H9 (cell line): ENCODE measurements at regions not wholly inside any gene's neighbourhood (a gene's known extent, or its start where the extent isn't known, plus 50 kb on each side); places are given as distances from the start of the nearest gene placed in this dataset.

Experiments
- DNase-seq: peaks from one replicate; pipeline ENCODE4 v3.0.0-alpha.2; 2017
- H2AFZ ChIP-seq: one replicate; pipeline ENCODE4 v1.6.1; 2013; ENCODE audit warnings: mild to moderate bottlenecking, low read length, control low read depth, moderate library complexity
- H2AK5ac ChIP-seq: 2 replicates; pipeline ENCODE4 v1.6.1; 2013; ENCODE audit warnings: low read length, control low read depth, mixed read lengths; ENCODE audit not compliant: insufficient read length
- H2BK120ac ChIP-seq: one replicate; pipeline ENCODE4 v1.6.1; 2013; ENCODE audit warnings: low read depth, mild to moderate bottlenecking, low read length, control low read depth, inconsistent platforms; ENCODE audit not compliant: poor library complexity, severe bottlenecking
- H2BK12ac ChIP-seq: 2 replicates; pipeline ENCODE4 v1.6.1; 2013; ENCODE audit warnings: low read length, control low read depth, mixed read lengths, low read depth; ENCODE audit not compliant: insufficient read length
- H2BK15ac ChIP-seq: 2 replicates; pipeline ENCODE4 v1.6.1; 2013; ENCODE audit warnings: low read depth, low read length, control low read depth
- H2BK20ac ChIP-seq: one replicate; pipeline ENCODE4 v1.6.1; 2013; ENCODE audit warnings: low read depth, mild to moderate bottlenecking, low read length, control low read depth, inconsistent platforms; ENCODE audit not compliant: poor library complexity, severe bottlenecking
- H2BK5ac ChIP-seq: 2 replicates; pipeline ENCODE4 v1.6.1; 2013; ENCODE audit warnings: low read length, control low read depth, mixed read lengths; ENCODE audit not compliant: insufficient read length
- H3K14ac ChIP-seq: 2 replicates; pipeline ENCODE4 v1.6.1; 2013; ENCODE audit warnings: low read length, control low read depth; ENCODE audit not compliant: insufficient read depth
- H3K18ac ChIP-seq: 2 replicates; pipeline ENCODE4 v1.6.1; 2013; ENCODE audit warnings: low read depth, mild to moderate bottlenecking, mixed read lengths, low read length, control low read depth; ENCODE audit not compliant: insufficient read length
- H3K23ac ChIP-seq: 2 replicates; pipeline ENCODE4 v1.6.1; 2013; ENCODE audit warnings: low read length, control low read depth, mixed read lengths, low read depth; ENCODE audit not compliant: insufficient read length
- H3K23me2 ChIP-seq: 2 replicates; pipeline ENCODE4 v1.6.1; 2013; ENCODE audit warnings: low read depth, mild to moderate bottlenecking, mixed read lengths, low read length, control low read depth; ENCODE audit not compliant: insufficient read length, poor library complexity, severe bottlenecking
- H3K27ac ChIP-seq: 2 replicates; pipeline ENCODE4 v1.5.1; 2013; ENCODE audit warnings: low read length, control low read depth, mixed read lengths, low read depth; ENCODE audit not compliant: insufficient read length
- H3K27me3 ChIP-seq: 2 replicates; pipeline ENCODE4 v1.6.1; 2013; ENCODE audit warnings: low read length, control low read depth, inconsistent platforms; ENCODE audit not compliant: insufficient read depth
- H3K4ac ChIP-seq: 2 replicates; pipeline ENCODE4 v1.6.1; 2013; ENCODE audit warnings: low read depth, mild to moderate bottlenecking, control low read depth, inconsistent platforms, low read length, moderate library complexity
- H3K4me1 ChIP-seq: 2 replicates; pipeline ENCODE4 v1.6.1; 2013; ENCODE audit warnings: low read length, control low read depth, inconsistent platforms; ENCODE audit not compliant: insufficient read depth
- H3K4me2 ChIP-seq: 2 replicates; pipeline ENCODE4 v1.6.1; 2013; ENCODE audit warnings: low read length, control low read depth, mixed read lengths; ENCODE audit not compliant: insufficient read length, insufficient read depth
- H3K56ac ChIP-seq: 2 replicates; pipeline ENCODE4 v1.6.1; 2013; ENCODE audit warnings: low read depth, mild to moderate bottlenecking, mixed read lengths, low read length, control low read depth; ENCODE audit not compliant: insufficient read length
- H3K79me1 ChIP-seq: 2 replicates; pipeline ENCODE4 v1.6.1; 2013; ENCODE audit warnings: low read depth, mild to moderate bottlenecking, moderate library complexity, low read length, control low read depth, inconsistent platforms; ENCODE audit not compliant: insufficient read depth, poor library complexity, severe bottlenecking
- H3K79me2 ChIP-seq: 2 replicates; pipeline ENCODE4 v1.6.1; 2013; ENCODE audit warnings: low read length, control low read depth, inconsistent platforms; ENCODE audit not compliant: insufficient read depth
- H3K9ac ChIP-seq: 2 replicates; pipeline ENCODE4 v1.6.1; 2013; ENCODE audit warnings: low read length, control low read depth, mixed read lengths; ENCODE audit not compliant: insufficient read length; ENCODE audit errors: extremely low read depth
- H3K9me3 ChIP-seq: one replicate; pipeline ENCODE4 v1.6.1; 2013; ENCODE audit warnings: low read depth, low read length, inconsistent platforms; ENCODE audit not compliant: control insufficient read depth
- H3T11ph ChIP-seq: one replicate; pipeline ENCODE4 v1.6.1; 2013; ENCODE audit warnings: mild to moderate bottlenecking, low read length, control low read depth, inconsistent platforms
- H4K20me1 ChIP-seq: one replicate; pipeline ENCODE4 v1.6.1; 2013; ENCODE audit not compliant: control insufficient read depth, insufficient read length, insufficient read depth
- H4K5ac ChIP-seq: 2 replicates; pipeline ENCODE4 v1.6.1; 2013; ENCODE audit warnings: low read depth, mild to moderate bottlenecking, mixed read lengths, low read length, control low read depth; ENCODE audit not compliant: insufficient read length
- H4K8ac ChIP-seq: replicated peaks from 2 replicates; pipeline ENCODE4 v1.6.1; 2013; ENCODE audit warnings: low read length, control low read depth, mixed read lengths, low read depth; ENCODE audit not compliant: insufficient read length
- H4K91ac ChIP-seq: 2 replicates; pipeline ENCODE4 v1.6.1; 2013; ENCODE audit warnings: low read depth, mild to moderate bottlenecking, moderate library complexity, mixed read lengths, low read length, control low read depth; ENCODE audit not compliant: insufficient read length
- H3K27ac Mint-ChIP-seq, 3 experiments: 2 replicates in 2 of 3; 3 replicates in 1 of 3; pipeline ENCODE4 v1.8.0; 2020 to 2021; ENCODE audit warnings: mixed read lengths in 3 of 3, mild to moderate bottlenecking in 1 of 3, moderate library complexity in 1 of 3
- H3K27me3 Mint-ChIP-seq: 2 replicates; pipeline ENCODE4 v1.8.0; 2021; ENCODE audit warnings: low read depth, mild to moderate bottlenecking, moderate library complexity, mixed read lengths
- H3K36me3 Mint-ChIP-seq, 3 experiments: 2 replicates in 2 of 3; 3 replicates in 1 of 3; pipeline ENCODE4 v1.8.0; 2020 to 2021; ENCODE audit warnings: low read depth in 3 of 3, mixed read lengths in 3 of 3; ENCODE audit not compliant: insufficient read depth in 1 of 3
- H3K4me1 Mint-ChIP-seq, 2 experiments: 2 replicates each; pipeline ENCODE4 v1.8.0; 2020; ENCODE audit warnings: mixed read lengths in 2 of 2
- H3K4me3 Mint-ChIP-seq, 2 experiments: 2 replicates in 1 of 2; 3 replicates in 1 of 2; pipeline ENCODE4 v1.8.0; 2020 to 2021; ENCODE audit warnings: mild to moderate bottlenecking in 2 of 2, mixed read lengths in 2 of 2, moderate library complexity in 1 of 2
- H3K9me3 Mint-ChIP-seq, 2 experiments: 2 replicates in 1 of 2; 3 replicates in 1 of 2; pipeline ENCODE4 v1.8.0; 2020; ENCODE audit warnings: mild to moderate bottlenecking in 2 of 2, mixed read lengths in 2 of 2, moderate library complexity in 1 of 2
- WGBS: extraction: QIAGEN DNeasy Blood & Tissue Kit; methylation state at CpG from one replicate; pipeline ENCODE4 v1.1.7; 2013; ENCODE audit warnings: missing lambda C conversion rate, low lambda C conversion rate, mixed read lengths; ENCODE audit not compliant: insufficient read length; ENCODE audit errors: extremely low coverage; 5-methylcytosine and 5-hydroxymethylcytosine counted together
- TF ChIP-seq, protein P1 (sequence below): fragments of 200-600 bp; sonication (generic); conservative IDR thresholded peaks from 3 replicates; pipeline ENCODE4 v1.8.0; 2021; ENCODE audit warnings: antibody characterized with exemption, mild to moderate bottlenecking

DNA sequence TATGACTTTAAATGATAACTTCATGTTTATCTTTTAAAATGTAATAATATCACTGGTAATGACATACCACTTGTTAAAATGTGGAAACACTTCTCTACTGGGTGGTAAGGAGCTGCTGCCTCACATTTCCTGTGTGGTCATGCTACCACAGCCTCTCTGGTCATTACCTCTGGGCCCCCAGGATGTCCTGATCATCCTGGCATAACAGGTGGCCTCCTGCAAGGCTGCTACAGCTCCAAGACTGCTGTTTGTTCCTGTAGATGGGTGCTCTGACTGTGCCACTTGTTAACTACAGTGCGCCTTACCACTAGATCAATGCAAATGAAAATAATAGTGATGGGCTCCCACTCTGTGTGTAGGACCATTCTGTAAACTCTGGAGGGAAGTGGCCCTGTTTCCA lies 500.2 kb upstream of the SPRED2 start:
- Histone ChIP-seq H2BK20ac (no peak overlapping the region), H3K9ac (no peak overlapping the region), H3K18ac (no peak overlapping the region), H3K23ac (no peak overlapping the region), H3K14ac (no peak overlapping the region), H3K23me2 (no peaks in the 10 kb centered on the region), H3T11ph (no peak overlapping the region), H2BK120ac (no peak overlapping the region), H3K9me3 (no peaks in the 10 kb centered on the region), H3K79me1 (no peaks in the 10 kb centered on the region), H3K27ac (no peak overlapping the region), H2BK12ac (no peak overlapping the region), H4K20me1 (no peaks in the 10 kb centered on the region), H3K79me2 (no peaks in the 10 kb centered on the region), H3K4ac (no peak overlapping the region), H2AFZ (no peak overlapping the region), H3K56ac (no peak overlapping the region), H2BK15ac (no peak overlapping the region), H4K8ac (no peak overlapping the region), H2AK5ac (no peak overlapping the region), H2BK5ac (no peak overlapping the region), H4K91ac (no peak overlapping the region), H3K27me3 (no peaks in the 10 kb centered on the region), H3K4me2 (no peak overlapping the region), H3K4me1 (no peaks in the 10 kb centered on the region), H4K5ac (no peak overlapping the region)
- TF ChIP-seq, protein P1, sequence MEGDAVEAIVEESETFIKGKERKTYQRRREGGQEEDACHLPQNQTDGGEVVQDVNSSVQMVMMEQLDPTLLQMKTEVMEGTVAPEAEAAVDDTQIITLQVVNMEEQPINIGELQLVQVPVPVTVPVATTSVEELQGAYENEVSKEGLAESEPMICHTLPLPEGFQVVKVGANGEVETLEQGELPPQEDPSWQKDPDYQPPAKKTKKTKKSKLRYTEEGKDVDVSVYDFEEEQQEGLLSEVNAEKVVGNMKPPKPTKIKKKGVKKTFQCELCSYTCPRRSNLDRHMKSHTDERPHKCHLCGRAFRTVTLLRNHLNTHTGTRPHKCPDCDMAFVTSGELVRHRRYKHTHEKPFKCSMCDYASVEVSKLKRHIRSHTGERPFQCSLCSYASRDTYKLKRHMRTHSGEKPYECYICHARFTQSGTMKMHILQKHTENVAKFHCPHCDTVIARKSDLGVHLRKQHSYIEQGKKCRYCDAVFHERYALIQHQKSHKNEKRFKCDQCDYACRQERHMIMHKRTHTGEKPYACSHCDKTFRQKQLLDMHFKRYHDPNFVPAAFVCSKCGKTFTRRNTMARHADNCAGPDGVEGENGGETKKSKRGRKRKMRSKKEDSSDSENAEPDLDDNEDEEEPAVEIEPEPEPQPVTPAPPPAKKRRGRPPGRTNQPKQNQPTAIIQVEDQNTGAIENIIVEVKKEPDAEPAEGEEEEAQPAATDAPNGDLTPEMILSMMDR, result no peak
- Mint-ChIP-seq H3K27ac (no peak overlapping the region), H3K36me3 (peaks cover 0 to 8% (median 7%) of the 10 kb centered on the region in 3 experiments; a peak in 4 of 7 replicates), H3K4me3 (no peak overlapping the region), H3K4me1 (peaks cover 0 to 2% of the 10 kb centered on the region in 2 experiments; a peak in 2 of 4 replicates), H3K9me3 (peaks cover 5 to 6% of the 10 kb centered on the region in 2 experiments), H3K27me3 (no peaks in the 10 kb centered on the region; the same call in none of the 2 replicates)
- no peak for DNase-seq
- no CpG with 5 or more reads among the region's 1 CpG for WGBS
